ENCODE measurements at regions not wholly inside any gene's neighbourhood (a gene's known extent, or its start where the extent isn't known, plus 50 kb on each side); places are given as distances from the start of the nearest gene placed in this dataset.

DNA sequence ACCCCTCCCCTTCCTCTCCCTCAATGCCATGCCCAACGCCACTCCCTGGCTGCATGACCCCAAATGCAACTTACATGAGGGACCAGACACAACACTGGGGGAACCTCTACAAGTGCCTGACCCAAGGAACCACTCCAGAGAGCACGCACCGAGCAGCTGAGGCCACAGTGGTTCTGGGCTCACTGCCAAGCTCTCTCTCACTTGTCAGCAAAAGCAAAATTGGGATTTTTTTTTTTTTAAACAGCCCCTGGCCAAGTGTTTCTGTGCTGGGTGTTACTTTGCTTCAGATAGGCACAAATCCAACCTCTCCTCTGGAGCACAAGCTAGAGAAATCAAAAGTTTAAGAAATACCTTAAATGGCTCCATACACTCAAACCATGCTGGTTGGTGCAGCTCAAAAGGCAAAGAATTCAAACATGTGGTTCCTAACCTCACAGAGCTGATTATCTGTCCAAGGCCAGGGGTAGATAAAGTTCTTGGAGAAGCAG is 363.0 kb downstream of the SETD4 start:
- no peak for DNase-seq (ENCODE audit: low read depth, low spot score)

DNA sequence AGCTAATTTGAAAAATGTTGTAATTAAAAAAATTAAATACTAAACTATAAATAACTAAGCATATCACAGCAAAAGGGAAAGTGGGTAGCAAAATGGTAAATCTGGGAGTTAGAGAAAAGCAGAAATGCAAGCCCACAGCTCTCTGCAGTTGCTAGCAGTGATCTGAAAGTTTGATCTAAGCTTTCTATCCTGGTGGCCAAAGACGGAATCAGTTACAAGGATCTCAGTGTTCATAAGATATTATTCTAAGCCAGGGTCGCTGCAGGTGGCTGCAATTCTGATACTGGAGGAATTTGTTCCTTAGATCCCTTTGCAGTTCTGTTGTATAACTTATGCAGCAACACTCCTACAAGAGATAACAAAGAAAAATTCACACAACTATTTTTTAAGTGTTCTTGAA is 363.7 kb downstream of the SETD4 start:
- no peak for DNase-seq (ENCODE audit: low read depth, low spot score)

DNA sequence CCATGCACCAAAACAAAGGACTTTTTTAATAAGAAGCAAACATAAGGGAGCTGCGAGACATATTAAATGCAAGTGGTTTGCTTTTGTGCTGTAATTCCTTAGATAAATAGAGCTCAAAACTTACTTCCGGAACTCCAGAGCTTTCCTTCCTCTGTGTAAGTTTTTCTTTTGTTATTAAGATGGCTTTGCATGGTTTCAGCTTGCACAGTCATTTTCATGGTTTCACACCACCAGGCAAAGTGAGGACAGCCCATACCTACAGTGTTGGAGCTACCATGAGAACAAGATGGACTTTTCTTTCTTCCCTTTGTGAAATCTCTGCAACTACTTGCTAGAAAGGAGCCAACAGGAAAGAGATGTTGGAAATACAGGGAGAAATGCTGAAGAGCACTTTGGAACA is 368.0 kb downstream of the SETD4 start:
- DNase-seq (ENCODE audit: low read depth, low spot score), result no peak

DNA sequence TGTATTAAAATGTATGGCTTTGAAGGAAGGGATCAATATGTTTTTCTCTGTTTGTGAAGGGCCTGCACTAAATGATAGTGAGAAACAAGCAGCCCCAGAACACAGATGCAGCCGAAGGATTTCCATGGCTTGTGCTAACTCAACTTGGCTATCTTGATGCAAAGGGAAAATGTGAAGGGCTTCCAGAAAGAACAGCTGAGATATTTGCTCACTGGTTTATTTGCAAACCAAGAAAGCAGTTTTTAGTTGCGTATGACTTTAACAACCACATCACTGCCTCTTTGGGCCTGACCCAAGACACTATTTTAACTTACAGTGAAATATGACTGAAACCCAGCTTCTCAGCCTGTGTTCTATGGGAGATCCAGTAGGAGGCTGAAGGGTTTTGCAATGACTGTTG is 369.9 kb downstream of the SETD4 start:
- no peak for DNase-seq (ENCODE audit: low read depth, low spot score)

DNA sequence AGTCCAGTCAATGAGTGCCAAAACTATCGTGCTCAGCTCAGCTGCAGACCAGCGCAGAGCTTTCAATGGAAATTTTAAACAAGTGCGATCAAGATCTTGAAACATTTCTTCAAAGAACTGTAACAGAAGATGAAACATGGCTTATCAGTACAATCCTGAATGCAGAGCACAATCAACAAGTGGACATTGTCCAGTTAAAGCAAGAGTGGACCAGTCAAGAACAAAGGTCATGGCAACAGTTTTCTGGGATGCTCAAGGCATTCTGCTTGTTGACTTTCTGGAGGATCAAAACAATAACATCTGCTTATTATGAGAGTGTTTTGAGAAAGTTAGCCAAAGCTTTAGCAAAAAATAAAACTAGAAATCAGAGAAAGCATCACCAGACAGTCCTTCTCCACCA is 374.2 kb downstream of the SETD4 start:
- no peak for DNase-seq (ENCODE audit: low read depth, low spot score)

DNA sequence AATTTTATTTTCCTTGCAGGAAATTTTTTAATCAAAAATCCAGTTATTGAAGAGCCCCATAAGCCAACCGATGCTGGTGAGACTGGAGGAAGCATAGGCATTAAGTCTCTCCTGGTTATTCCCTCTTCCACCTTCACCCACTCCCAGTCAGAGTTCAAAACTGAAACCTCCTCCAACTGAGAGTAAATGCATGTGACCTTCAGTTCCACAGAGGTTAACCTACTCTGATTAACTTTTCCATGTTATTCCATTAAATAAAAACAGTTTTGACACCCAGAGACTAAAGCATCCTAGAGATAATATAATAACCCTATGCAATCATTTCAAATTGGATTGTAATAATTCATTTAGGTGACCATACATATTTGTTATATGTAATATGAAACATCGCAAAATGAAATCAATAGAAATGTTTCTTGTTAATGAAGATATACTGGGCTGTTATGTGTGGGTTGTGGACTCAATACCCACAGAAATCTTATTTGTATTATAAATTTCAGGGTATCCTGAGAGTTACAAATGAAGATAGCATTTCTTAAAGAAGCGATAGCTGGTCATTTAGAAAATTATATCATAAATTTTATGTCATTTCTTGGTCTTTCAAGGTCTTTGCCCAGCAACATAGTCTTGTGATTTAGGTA is 376.5 kb downstream of the SETD4 start:
- no peak for DNase-seq (ENCODE audit: low read depth, low spot score)

DNA sequence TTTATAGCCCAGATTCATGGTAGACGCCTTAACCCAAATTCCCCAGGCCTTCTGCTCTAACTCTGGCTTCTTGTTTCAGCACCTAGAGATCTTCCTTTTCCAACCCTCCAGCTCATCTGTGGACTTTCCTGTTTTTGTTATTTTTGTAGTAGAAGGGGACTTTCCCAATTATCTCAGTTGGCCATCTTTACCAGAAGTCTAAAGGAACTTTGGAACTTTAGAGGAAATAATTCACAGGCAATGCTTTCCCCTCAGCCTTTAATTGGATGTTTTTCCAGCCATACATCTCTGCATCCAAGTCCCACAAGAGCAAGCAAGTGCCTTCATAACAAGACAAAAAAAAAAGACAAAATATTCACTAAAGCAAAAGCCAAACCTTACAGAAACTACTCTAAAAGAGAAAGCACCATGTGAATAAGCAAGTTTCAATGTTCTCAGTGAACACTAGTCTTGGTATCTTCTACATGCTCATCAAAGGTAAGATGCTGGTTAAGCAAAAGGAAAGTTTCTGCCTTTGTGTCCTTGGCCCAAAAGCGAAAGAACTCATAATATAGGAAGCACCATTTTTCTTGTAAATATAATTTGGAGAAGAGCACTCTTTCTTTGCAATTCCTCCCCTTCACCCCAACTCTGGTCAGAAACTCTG is 377.3 kb downstream of the SETD4 start:
- DNase-seq (ENCODE audit: low read depth, low spot score), result no peak

DNA sequence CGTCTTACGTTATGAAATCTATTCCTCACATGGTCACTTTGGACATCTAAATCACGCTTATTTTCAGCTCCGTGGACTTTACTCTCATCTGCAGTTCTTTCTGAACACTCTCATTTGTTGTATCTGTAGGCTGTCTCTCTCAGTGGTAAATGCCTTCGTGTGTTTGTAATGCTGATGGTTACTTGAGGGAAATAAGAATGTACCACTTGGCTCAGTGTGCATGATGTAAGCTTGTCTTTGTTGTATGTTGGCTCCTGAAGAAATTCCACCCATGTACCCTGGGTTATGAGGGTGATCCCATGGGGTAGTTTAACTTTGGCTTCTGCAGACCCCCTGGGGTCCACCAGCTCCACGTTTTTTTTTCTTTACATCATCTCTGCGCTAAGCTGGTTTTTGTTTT is 378.4 kb downstream of the SETD4 start:
- DNase-seq (ENCODE audit: low read depth, low spot score), result no peak

DNA sequence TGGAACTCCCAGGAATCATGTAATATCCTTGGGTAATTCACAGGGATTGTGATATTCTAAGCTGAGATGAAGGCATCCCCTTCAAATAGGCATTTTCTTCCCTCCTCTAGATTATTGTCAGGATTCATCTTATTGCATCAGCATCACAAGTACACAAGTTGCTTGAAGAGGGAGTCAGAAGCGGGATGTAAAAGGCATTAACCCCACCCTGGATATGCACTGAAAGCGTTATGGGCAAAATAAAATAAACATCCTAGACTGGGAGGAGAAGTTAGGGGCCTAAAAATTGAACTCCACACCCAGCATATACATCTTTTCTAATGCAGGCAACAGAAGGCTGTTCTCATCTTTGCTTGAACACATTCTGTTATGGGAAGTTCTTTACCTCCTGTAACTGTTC is 381.2 kb downstream of the SETD4 start:
- DNase-seq (ENCODE audit: low read depth, low spot score), result no peak

DNA sequence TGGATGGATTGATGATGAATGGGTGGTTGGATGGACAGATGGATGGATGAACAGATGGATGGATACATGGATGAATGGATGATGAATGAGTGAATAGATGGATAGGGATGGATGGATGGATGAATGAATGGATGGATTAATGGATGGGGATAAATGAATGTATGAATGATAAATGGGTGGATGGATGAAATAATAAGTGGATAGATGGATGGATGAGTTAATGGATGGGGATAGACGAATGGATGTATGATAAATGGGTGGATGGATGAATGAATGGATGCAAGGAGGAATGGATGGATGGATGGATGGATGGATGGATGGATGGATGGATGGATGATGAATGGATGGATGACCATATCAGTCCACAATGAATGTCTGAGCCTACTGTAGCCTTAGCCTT is 381.9 kb downstream of the SETD4 start:
- DNase-seq (ENCODE audit: low read depth, low spot score), result no peak

DNA sequence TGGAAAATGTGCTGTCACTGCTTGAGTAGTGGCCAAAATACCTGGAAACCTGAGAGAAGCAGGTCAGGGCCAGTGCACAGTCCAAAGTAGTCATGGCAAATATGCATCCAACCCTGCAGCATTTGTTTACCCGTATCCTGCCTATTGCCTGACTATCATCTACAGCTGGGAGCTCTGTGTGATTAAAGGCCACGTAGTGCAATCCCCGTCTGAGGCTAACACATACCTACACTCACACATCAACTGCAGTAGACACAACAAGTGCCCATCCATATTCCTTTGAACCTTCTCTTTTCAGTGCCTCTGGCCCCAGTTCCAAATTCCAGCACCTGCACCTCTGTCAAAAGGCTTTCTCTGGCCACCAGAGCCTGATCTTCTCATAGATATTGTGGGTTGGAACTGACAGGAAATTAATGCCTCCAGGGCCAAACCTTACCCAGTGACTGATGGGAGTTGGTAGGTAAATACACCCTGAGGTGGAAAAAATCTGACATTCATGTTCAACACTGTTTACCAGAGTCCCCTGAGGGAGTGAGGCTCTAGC is 383.0 kb downstream of the SETD4 start:
- DNase-seq (ENCODE audit: low read depth, low spot score), result no peak

DNA sequence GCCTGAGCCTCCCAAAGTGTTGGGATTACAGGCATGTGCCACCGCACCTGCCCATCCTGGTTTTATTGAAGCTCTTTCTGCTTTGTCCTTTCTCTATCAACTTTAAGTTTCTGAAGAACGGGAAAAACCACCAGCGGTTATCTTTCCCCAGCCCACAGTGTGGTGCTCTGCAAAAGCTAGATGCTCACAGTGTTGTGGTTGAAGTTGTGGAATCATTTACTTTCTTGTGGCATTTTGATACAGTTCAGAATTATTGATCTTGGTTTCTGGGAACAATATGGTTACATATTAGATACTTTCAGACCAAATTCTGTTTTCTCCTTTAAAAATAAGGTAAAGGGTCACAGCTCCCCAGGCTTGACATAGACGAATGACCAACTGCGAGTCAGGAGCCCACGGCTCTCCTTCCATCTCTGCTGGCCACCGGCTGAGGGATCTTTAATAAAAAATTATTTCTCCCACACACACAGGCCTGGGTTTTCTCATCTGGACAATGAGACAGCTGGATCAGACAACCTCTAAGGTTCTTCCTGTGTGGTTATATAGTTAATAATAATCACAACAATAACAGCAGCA is 385.3 kb downstream of the SETD4 start:
- DNase-seq (ENCODE audit: low read depth, low spot score), result no peak

DNA sequence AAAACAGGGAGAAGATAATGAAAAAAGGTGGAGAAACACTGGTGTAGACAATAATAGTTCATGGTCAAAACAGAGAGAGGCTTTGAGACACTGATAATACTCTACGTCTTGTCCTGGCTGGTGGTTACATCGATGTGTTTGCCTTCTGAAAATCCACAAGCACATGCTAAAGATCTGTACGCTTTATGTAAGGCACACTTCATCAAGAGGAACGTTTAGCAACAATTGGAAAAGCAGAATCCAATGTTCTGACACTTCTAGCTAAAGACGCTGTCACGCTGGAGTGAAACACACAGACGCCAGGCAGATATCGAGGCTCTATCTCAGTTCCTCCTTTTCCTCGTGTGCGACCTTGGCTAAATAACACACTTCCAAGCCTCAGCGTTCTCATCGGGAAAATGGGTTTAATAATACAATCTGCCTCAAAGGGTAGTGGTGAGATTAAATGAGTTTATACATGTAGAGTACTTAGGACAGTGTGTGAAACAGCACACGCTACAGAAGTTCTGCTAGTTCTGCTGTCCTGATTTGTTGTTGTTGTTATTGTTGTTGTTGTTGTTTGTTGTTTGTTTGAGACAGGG is 386.1 kb downstream of the SETD4 start:
- no peak for DNase-seq (ENCODE audit: low read depth, low spot score)

DNA sequence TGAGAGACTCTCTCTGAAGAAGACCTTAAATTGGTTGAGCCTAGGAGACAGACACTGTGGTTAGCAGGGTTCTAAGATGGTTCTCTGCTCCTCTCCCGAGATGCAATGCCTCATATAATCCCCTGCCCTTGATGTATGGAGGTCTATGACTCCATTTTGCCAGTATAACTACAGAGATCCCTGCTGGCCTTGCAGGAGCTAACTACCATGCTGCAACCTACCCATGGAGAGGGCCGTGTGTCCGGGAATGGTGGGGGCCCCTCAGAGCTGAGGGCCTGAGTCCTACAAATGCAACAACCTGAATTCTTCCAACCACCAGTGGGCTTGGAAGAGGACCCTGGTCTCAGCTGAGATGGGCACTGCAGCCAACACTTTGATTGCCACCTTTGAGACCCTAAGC is 388.0 kb downstream of the SETD4 start:
- no peak for DNase-seq (ENCODE audit: low read depth, low spot score)

DNA sequence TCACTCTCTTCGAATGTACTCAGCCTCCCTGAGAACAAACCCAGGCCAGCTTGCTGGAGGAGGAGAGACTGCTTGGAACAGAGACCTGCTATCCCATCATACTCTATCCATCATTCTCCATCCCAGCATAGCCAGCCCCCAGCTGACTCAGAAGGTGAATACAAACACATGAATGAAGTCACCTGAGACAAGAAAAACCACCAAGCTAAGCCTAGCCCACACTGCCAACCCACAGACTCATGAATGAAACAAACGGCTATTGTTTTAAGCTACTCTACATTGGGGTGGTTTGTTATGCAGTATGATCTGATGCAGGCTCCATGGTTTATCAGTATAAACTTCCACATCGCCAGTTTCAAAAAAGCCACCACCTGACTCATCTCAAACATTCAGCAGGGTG is 395.6 kb downstream of the SETD4 start:
- no peak for DNase-seq (ENCODE audit: low read depth, low spot score)

DNA sequence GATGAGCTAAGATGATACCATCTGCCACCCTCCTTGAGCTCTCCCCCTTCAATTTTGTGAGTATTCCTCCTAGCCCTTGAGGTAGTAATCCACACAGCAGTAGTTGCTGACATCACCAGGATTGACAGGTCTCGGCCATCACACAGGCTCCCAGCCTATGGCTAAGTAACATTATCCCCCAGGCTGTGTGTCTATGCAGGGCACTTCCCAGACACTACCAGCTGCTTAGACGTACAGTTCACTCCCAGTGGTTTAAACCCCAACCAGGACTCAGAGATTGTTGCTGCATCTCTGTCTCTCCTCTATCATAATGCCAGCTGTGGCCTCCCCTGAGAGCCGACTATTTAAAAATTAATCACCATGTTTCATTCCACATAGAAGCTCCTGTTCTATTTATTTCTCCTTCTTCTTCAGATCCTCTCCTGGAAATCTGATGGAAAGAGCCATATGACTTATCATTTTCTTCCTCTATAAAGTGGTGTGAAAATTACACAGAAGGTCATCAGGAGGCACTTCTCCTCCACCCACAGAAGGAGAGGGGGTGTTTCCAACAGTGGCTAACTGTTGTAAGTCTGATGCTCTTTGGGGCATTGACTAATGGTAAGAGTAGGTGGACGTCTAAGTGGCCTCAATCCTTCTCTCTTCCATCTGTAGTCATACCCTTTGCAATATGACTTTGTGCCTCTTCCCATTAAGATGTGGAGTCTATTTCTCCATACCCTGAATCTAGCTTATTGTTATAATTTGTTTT is 396.3 kb downstream of the SETD4 start:
- DNase-seq (ENCODE audit: low read depth, low spot score), result no peak

DNA sequence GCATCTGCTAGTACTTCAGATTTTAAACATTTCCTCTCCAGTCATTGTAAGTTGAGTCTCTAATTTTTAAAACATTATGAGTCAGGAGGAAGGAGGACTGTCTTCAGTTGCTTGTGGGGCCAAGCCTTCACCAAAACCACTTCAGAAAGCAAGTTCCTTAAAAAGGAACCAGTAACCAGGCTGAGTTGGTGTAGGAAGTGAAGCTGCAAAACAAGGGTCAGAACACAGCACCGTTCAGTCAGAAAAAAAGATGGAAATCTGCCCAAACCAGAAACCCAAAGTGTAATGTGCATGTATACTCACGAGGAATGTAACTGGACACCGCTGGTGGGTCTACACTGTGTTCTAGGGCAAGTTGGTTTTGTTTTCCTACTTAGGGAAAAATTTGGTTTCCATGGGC is 402.1 kb downstream of the SETD4 start:
- no peak for DNase-seq (ENCODE audit: low read depth, low spot score)

DNA sequence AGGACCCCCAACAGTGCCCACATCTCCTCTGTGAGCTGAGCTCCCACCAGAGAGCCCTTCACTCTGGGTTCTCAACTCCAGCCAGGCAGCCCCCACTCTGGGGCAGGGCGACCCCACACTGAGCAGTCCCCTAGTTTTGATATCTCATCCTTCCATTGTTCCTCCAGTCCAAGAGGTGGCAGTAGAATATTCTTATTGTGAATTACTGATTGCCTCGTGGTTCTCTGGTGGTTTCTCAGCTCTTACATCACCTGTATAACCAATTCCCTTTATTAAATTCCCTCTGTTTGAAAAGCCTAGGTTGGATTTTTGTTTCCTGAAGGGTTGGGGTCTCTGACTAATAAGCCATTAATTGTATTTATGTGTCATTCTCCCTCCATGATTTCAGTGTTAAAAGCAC is 407.5 kb downstream of the SETD4 start:
- DNase-seq (ENCODE audit: low read depth, low spot score), result no peak

DNA sequence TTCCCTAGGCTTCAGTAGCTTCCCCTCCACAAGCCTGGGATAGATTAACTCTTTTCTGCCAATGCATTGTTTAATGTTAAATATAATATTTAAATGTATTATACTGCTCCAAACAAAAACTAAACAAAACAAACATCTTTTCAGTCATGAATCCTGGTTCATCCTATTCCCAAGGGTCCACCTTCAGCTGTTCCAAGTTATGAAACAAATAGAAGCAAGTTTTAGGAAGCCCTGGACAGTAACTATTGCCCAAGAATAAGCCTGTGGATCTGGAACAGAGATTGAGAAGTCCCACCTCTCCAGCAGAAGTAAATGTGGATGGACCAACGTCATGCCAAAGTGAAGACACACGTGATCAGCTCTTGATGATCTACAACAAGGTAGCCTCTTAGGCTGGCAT is 408.1 kb downstream of the SETD4 start:
- no peak for DNase-seq (ENCODE audit: low read depth, low spot score)

DNA sequence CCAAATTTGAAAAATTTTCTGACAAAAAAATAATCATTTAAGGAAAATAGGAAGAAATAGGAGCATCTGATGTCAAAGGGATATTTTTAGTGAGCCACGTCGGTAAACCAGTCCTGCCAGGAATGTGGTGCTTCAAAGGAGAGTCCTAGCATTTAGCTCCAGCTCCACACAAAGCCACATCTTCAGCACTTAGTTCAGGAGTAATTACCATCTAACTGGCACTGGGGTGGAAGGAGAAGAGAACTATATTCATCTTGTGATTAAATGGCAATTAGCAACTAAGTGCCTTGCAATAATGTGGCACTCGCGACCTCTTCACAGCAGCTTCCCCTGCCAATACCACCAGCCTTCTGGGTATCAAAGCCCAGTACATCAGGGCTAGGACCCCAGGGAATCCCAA is 409.1 kb downstream of the SETD4 start:
- DNase-seq (ENCODE audit: low read depth, low spot score), result no peak

DNA sequence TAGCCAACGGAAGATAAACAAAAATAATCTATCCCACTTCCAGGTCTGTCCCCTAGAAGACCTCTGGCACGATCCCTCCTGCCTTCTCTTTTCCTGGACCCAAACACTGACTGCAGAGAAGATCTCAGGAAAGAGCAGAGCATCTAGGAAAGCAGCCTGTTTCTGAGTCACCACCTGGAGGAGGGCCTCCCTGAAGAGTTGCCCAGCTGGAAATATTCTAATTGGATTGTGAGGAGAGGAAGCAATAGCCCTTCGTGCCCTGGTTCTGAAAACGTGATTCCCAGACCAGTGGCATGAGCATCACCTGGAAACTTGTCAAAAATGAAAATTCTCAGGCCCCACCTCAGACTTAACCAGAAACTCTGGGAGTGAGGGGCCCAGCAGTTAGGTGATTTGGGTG is 411.1 kb downstream of the SETD4 start:
- no peak for DNase-seq (ENCODE audit: low read depth, low spot score)

DNA sequence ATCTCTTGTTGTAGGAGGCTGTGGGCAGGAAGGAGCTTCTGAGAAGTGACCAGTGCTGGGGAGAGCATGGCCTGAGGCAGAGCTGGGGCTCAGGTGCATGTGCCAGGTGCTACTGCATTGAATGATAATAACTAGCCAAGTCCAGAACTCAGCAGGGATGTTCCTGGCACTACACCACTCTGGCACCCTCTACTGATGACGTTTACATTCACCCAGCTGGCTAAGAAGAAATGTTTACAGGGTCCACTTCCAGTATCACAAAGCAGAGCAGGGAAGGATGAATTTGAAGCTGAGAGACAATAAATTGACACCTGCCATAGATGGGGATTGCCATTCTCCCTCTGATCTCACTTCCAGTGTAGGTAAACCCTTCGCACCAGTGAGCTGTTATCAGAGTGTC is 411.8 kb downstream of the SETD4 start:
- no peak for DNase-seq (ENCODE audit: low read depth, low spot score)
